Activated T-cell treated with anti-CD3 and anti-CD28 coated beads, Interleukin-2, amount 50 U/mL, for 24 hours (primary cell): ENCODE measurements at regions not wholly inside any gene's neighbourhood (a gene's known extent, or its start where the extent isn't known, plus 50 kb on each side); places are given as distances from the start of the nearest gene placed in this dataset.

ENCODE experiments used
- DNase-seq: peaks from one replicate; pipeline ENCODE4 v3.0.0-alpha.2; 2020
- H3K27ac Mint-ChIP-seq: 2 replicates; pipeline ENCODE4 v1.8.0; 2020; ENCODE audit warnings: mild to moderate bottlenecking, mixed read lengths
- H3K27me3 Mint-ChIP-seq: 2 replicates; pipeline ENCODE4 v1.8.0; 2020; ENCODE audit warnings: mixed read lengths
- H3K36me3 Mint-ChIP-seq: 2 replicates; pipeline ENCODE4 v1.8.0; 2020; ENCODE audit warnings: low read depth, mixed read lengths
- H3K4me1 Mint-ChIP-seq: 2 replicates; pipeline ENCODE4 v1.8.0; 2020; ENCODE audit warnings: low read depth, mixed read lengths
- H3K4me3 Mint-ChIP-seq: 2 replicates; pipeline ENCODE4 v1.8.0; 2020; ENCODE audit warnings: mild to moderate bottlenecking, moderate library complexity, mixed read lengths
- H3K9me3 Mint-ChIP-seq: 2 replicates; pipeline ENCODE4 v1.8.0; 2020; ENCODE audit warnings: mixed read lengths

DNA sequence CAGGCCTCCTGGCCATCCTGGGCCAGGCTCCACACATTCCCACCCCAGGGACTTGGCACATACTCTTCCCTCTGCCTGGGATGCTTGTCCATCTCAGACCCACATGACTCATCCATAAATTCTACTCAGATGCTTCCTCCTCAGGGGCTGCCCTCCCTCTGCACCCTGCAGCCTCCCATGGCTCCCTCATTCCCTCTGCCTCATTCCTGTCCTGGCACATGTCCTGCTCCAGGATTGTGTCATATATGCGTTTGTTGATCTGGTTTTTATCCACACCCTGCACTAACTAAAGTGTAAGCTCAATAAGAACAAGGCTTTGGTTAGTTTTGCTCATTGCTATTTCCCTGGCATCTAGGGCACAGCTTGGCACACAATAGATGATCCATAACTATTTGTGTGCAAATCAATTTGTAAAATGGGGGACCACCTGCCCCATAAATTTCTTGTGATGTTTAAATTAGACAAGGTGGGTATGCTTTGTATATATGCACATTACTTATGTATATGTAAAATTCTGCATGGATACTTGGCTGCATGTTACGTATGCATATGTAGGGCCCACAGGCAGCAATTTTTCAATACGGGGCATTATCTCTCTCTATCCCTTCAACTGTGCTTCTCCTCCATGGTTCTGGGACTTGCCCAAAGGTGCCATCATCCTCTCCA is 191.4 kb downstream of the PTPRU start:
- no peaks in the 10 kb centered on the region for H3K4me1 Mint-ChIP-seq
- no peak overlapping the region for H3K27ac Mint-ChIP-seq
- H3K36me3 Mint-ChIP-seq, result no peaks in the 10 kb centered on the region
- no peak overlapping the region for H3K4me3 Mint-ChIP-seq
- DNase-seq, result no peak
- peaks cover 27% of the 10 kb centered on the region for H3K27me3 Mint-ChIP-seq
- peaks cover 10% of the 10 kb centered on the region for H3K9me3 Mint-ChIP-seq

DNA sequence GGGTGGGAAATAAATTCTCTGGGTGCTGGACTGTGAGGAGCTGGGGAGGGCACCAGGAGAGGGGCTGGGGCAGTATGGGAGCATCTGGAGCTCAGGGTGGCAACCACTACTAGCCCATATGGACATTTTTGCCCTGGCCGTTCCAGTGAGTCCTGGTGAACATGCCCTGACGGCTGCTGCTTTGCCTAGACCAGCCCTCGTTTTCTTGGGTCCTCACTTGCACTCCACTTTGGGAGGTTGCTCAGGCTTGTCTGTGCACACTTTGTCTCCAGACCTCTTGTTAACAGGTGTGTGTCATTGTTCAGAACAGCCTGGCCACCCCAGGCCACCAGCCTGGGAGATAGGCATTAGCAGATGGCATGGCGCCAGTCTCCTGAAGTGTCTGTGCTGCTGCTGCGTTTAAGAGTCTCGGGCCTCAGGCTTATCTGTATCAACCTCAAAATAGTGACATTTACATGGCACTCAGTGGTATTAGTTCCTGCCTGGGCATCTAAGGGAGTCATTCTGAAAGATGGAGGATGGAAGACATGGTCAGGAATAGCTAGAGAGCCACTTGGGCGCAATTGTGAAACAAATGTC is 190.5 kb downstream of the PTPRU start:
- Mint-ChIP-seq H3K4me1 (no peaks in the 10 kb centered on the region), H3K4me3 (no peak overlapping the region), H3K27me3 (peaks cover 32% of the 10 kb centered on the region), H3K9me3 (peaks cover 9% of the 10 kb centered on the region), H3K27ac (no peak overlapping the region), H3K36me3 (no peaks in the 10 kb centered on the region)
- DNase-seq, result no peak

DNA sequence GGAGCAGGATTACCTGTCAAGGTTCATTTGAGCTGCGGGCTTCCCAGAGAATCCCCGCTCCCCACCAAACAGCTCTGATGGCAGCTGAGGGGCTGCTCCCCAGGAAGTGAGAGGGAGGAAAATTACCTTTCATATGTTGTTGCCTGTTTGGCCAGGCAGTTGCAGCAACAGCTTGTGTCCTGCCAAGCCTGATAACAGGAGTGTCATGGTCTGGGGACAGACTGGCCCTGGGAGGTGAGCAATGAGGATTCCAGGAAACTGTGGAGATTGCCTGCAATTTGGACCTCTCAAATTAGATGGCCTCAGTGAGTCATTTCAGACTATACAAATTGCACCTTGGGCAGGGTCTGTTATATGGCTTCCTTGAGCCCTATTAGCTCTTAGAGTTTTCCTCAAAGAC is 189.3 kb downstream of the PTPRU start:
- H3K36me3 Mint-ChIP-seq, result no peaks in the 10 kb centered on the region
- DNase-seq, result no peak
- peaks cover 32% of the 10 kb centered on the region for H3K27me3 Mint-ChIP-seq
- H3K9me3 Mint-ChIP-seq, result peaks cover 4% of the 10 kb centered on the region
- no peaks in the 10 kb centered on the region for H3K4me1 Mint-ChIP-seq
- no peak overlapping the region for H3K4me3 Mint-ChIP-seq
- H3K27ac Mint-ChIP-seq, result no peak overlapping the region

DNA sequence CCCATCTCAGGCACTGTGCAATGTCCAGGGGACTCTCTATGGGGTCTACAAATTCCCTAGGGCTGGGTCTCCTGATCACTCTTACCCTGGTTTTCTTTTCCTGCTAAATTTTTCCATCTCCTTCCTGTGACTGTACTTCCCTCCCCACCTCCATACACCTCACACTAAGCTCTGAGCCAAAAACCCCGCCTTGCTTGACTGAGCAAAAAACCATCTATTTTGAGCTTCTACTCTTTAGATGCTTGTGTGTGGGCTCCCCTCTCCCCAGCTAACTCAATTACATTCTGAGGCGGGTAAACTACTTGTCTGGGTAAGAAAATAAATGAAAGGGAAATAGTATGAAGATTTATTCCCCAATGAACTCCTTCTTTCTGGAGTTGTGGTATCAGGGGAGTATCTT is 187.9 kb downstream of the PTPRU start:
- no peaks in the 10 kb centered on the region for H3K36me3 Mint-ChIP-seq
- H3K27me3 Mint-ChIP-seq, result peaks cover 30% of the 10 kb centered on the region
- H3K4me3 Mint-ChIP-seq, result no peak overlapping the region
- no peak overlapping the region for H3K27ac Mint-ChIP-seq
- DNase-seq, result no peak
- no peaks in the 10 kb centered on the region for H3K9me3 Mint-ChIP-seq
- H3K4me1 Mint-ChIP-seq, result no peaks in the 10 kb centered on the region

DNA sequence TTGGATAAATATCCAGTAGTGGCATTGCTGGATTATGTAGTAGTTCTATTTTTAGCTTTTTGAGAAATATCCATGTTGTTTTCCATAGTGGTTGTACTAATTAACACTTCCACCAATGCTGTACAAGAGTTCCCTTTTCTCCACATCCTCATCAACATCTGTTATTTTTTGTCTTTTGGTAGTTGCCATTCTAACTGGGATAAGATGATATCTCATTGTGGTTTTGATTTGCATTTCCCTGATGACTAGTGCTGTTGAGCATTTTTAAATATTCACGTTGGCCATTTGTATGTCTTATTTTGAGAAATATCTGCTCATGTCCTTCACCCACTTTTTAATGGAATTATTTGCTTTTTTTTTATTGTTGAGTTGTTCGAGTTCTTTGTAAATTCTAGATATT is 183.9 kb downstream of the PTPRU start:
- Mint-ChIP-seq H3K4me3 (no peak overlapping the region), H3K27ac (no peak overlapping the region), H3K9me3 (no peaks in the 10 kb centered on the region), H3K27me3 (peaks cover 35% of the 10 kb centered on the region), H3K36me3 (no peaks in the 10 kb centered on the region), H3K4me1 (no peaks in the 10 kb centered on the region)
- no peak for DNase-seq

DNA sequence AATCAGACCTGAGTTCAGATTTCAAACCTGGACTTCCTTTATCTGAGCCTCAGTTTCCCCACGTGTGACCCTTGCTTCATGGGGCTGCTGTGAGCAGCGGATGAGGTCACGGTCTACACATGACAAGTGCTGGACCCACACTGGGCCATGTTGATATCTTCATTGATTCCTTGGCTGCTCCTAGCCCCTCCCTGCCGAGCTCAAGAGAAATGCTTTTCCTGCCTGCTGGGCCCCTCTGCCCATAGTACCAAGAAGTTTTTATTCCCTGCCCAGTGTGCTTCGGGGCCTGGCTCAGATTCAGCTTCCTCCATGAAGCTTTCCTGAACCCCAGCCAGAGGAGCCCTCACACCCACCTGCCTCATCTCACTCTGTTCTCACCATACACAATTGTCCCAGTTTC is 181.6 kb downstream of the PTPRU start:
- DNase-seq, result no peak
- H3K27ac Mint-ChIP-seq, result no peak overlapping the region
- no peaks in the 10 kb centered on the region for H3K9me3 Mint-ChIP-seq
- no peak overlapping the region for H3K4me3 Mint-ChIP-seq
- peaks cover 23% of the 10 kb centered on the region for H3K27me3 Mint-ChIP-seq
- no peaks in the 10 kb centered on the region for H3K36me3 Mint-ChIP-seq
- no peaks in the 10 kb centered on the region for H3K4me1 Mint-ChIP-seq

DNA sequence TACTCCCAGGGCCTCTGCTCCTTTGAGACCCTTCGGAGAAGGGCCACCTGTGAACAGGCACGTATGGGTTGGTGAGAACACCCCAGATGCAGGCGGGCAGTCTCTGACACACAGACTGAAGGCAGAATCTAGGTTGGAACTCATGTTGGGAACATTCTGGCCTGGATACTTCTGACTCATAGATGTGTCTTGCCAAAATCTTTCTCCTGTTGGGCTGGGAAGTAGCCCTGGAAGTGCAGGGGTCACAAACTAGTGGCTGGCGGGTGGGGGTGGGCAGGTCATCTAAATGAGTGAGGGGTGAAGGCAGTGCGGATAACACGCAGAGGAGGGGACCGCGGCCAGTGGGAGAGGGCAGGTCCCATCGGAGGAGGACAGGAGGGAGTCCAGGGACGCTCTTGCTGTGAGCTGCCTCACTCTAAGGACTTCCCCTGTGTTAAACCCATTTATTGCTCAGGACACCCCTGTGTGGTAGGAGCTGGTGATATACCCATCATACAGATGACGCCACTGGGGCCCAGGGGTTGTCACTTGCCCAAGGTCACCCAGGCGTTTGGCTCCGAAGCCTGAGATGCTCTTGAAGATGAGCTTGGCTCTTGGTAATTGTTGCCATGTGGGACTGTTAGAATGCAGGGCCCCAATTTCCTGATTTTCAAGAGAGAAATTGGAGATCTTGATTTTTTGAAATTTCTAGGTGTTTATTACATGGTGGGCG is 181.0 kb downstream of the PTPRU start:
- H3K4me3 Mint-ChIP-seq, result no peak overlapping the region
- DNase-seq, result no peak
- H3K9me3 Mint-ChIP-seq, result no peaks in the 10 kb centered on the region
- no peaks in the 10 kb centered on the region for H3K4me1 Mint-ChIP-seq
- H3K27me3 Mint-ChIP-seq, result peaks cover 21% of the 10 kb centered on the region
- no peak overlapping the region for H3K27ac Mint-ChIP-seq
- H3K36me3 Mint-ChIP-seq, result no peaks in the 10 kb centered on the region

DNA sequence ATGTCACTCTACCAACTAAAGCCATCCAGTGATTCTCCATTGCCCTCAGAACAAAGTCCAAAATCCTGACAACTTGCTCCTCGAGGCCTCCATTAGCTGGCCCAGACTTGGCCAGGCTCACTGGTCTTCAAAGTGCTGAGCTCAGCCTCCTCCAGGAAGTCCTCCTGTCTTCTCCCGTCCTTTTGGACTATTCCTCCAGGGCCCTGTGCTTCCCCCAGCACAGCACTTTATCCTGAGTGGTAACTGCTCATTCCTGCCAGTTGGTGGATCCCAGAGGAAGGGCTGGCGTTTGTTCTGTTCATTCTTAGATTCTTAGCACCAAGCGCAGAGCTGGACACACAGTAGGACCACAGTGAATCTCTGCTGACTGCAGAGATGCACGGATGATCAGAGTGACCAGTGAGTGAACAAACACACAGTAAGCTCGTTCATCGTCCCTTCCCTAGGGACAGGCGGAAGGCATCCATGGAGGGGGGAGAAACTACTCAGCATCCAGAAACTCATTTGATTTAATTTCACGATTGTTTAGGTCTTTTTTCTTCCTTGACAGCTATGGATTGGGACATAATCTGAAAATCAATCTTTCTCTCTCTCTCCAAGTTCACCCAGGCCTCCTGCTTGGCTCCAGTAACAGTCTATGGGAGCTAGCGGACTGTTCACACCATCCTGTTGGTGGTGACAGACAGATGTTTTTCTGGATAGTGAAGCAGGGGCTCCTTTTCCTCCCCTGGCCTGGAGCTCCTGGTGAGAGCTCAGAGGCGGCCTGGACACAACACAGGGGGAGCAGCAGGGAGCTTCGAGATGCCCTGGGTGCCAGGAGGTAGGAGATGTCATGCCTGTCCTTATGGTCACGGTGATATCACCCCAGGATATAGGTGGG is 180.2 kb downstream of the PTPRU start:
- no peak overlapping the region for H3K27ac Mint-ChIP-seq
- H3K9me3 Mint-ChIP-seq, result no peaks in the 10 kb centered on the region
- H3K4me1 Mint-ChIP-seq, result no peaks in the 10 kb centered on the region
- no peak overlapping the region for H3K4me3 Mint-ChIP-seq
- H3K27me3 Mint-ChIP-seq, result peaks cover 18% of the 10 kb centered on the region
- DNase-seq, result no peak
- H3K36me3 Mint-ChIP-seq, result no peaks in the 10 kb centered on the region

DNA sequence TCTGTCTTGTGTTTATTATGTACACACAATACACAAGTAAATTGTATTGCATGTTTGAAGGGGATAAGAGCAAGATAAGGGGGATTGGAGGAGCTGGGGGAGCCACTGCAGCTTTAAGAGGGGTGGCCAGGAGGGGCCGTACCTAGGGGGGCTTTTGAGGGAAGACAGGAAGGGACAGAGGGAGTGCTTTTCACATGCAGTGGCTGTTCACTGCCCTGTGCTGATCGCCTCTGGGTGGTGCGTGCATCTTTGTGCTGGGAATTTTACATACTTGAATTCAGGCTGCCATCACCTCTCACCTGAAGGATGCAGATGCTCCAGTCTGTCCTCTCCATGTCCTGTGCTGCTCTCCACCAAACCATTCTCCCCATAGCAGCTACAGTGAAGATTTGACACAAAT is 179.5 kb downstream of the PTPRU start:
- peaks cover 18% of the 10 kb centered on the region for H3K27me3 Mint-ChIP-seq
- no peak overlapping the region for H3K27ac Mint-ChIP-seq
- H3K4me1 Mint-ChIP-seq, result no peaks in the 10 kb centered on the region
- DNase-seq, result no peak
- H3K36me3 Mint-ChIP-seq, result no peaks in the 10 kb centered on the region
- H3K9me3 Mint-ChIP-seq, result no peaks in the 10 kb centered on the region
- no peak overlapping the region for H3K4me3 Mint-ChIP-seq

DNA sequence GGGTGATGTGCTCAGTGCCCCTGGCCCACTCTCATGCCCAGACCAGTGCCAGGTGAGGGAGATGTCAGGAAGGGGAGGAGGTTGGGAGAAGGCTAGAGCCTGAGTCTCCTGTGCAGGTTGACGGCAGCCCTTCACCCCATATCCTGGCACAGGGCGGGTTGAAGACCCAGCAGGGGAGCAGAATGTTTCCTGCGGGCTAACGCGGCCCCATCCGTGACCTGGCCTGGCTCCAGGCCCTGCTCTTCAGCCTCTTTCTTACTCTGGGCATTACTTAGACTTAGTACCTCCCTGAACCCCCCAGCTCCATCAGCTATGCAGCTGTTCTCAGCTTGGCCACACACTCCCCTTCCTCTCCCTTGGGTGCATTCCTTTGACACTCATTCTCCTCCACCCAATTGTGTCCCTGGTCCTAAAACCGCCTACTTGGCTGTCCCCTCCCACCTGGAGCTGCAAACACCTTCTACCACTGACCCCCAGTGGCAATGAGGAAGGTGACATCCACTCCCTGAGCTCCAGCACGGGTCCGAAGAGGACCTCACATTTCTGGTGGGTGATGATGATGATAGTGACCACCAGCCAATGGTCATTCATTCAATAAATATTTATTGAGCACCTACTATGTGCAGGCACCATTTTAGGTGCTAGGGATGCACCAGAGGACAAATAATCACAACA is 179.0 kb downstream of the PTPRU start:
- no peak for DNase-seq
- Mint-ChIP-seq H3K9me3 (no peaks in the 10 kb centered on the region), H3K4me1 (no peaks in the 10 kb centered on the region), H3K27me3 (peaks cover 24% of the 10 kb centered on the region), H3K4me3 (no peak overlapping the region), H3K36me3 (no peaks in the 10 kb centered on the region), H3K27ac (no peak overlapping the region)

DNA sequence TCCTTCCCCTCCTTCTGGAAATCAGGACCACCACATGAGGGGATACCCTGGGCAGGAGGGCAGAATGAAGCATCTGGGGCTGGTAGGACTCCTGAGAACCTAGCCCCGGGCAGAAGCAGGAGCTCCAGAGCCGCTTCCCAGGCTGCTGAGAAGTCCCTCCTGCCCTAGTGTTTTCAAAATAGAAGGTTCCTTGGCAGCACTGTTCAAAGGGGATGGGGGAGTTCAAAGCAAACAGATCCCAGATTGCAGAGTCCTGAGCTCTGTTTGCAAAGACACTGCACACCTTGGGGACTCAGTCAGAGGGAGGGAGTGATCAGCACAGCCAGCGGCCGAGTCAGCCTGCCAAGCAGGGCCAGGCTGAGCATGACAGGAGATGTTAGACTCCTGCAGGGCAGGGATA is 177.8 kb downstream of the PTPRU start:
- Mint-ChIP-seq H3K27ac (no peak overlapping the region), H3K4me3 (no peak overlapping the region), H3K4me1 (no peaks in the 10 kb centered on the region), H3K27me3 (peaks cover 34% of the 10 kb centered on the region), H3K36me3 (no peaks in the 10 kb centered on the region), H3K9me3 (no peaks in the 10 kb centered on the region)
- DNase-seq, result no peak

DNA sequence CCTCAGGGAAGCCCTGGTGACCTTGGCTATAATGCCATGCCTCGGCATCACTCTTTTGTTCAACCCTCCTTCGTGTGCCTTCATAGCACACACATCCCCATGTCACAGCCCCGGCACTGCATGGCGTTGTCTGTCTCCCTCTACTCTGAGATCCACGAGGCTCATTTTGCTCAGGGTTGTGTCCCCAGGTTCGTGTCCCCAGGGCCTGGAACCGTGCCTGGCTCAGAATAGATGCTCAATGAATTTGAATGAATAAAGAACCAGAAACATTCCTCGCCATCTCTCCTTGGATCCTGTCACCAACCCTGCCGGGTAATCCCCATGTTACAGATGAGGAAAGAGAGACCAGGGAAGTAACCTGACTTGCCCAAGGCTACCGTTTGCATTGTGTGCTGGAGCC is 177.3 kb downstream of the PTPRU start:
- H3K4me1 Mint-ChIP-seq, result no peaks in the 10 kb centered on the region
- no peaks in the 10 kb centered on the region for H3K9me3 Mint-ChIP-seq
- H3K27me3 Mint-ChIP-seq, result peaks cover 37% of the 10 kb centered on the region
- no peak for DNase-seq
- no peak overlapping the region for H3K4me3 Mint-ChIP-seq
- no peak overlapping the region for H3K27ac Mint-ChIP-seq
- H3K36me3 Mint-ChIP-seq, result no peaks in the 10 kb centered on the region

DNA sequence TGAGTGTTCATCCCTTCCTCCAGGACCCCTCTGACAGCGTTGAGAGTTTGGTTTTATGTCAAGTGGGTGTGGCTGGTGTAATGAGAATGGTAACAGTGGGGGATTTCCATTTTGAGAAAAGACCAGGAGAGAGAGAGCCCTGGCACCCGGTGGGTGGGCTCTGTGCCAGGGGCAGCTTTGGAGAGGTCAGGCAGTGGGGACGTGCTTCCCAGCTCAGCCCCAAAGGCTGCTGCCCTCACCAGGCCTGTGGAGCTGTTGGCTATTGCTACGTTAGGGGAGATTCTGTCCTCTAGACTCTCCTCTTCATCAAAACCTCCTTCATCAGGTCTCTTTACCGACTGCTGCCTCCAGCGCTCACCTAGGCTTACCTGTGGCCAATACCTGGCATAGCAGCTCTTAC is 176.3 kb downstream of the PTPRU start:
- no peaks in the 10 kb centered on the region for H3K4me1 Mint-ChIP-seq
- H3K27ac Mint-ChIP-seq, result no peak overlapping the region
- DNase-seq, result no peak
- peaks cover 37% of the 10 kb centered on the region for H3K27me3 Mint-ChIP-seq
- no peak overlapping the region for H3K4me3 Mint-ChIP-seq
- no peaks in the 10 kb centered on the region for H3K36me3 Mint-ChIP-seq
- H3K9me3 Mint-ChIP-seq, result no peaks in the 10 kb centered on the region

DNA sequence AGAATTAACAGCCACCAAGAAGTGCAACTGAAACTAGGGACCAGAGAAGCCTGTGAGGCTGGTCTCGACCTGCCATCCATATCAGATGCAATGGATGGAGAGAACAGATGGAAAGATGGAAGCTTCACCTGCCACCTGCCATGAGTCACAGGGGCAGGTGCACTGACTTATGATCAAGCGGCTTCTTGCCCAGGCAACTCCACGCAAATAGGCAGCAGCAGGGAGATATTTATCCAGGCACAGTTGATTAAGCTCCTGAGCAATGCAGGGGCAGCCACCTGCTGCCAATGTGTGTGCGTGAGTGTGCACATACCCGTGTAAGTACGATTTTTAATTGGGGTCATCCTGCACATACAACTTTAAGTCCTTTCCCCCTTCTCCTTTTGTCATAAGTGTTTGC is 174.2 kb downstream of the PTPRU start:
- no peak overlapping the region for H3K27ac Mint-ChIP-seq
- H3K27me3 Mint-ChIP-seq, result peaks cover 25% of the 10 kb centered on the region
- no peaks in the 10 kb centered on the region for H3K36me3 Mint-ChIP-seq
- no peaks in the 10 kb centered on the region for H3K9me3 Mint-ChIP-seq
- no peak overlapping the region for H3K4me3 Mint-ChIP-seq
- no peaks in the 10 kb centered on the region for H3K4me1 Mint-ChIP-seq
- DNase-seq, result no peak
